HCT116 (cell line): ENCODE measurements at regions not wholly inside any gene's neighbourhood (a gene's known extent, or its start where the extent isn't known, plus 50 kb on each side); places are given as distances from the start of the nearest gene placed in this dataset.

Experiments
- CEBPB ChIP-seq: IDR thresholded peaks from 2 replicates; pipeline ENCODE4 v1.6.1; 2012; ENCODE audit warnings: low read depth
- CTCF ChIP-seq, 3 experiments: fragments of 200-600 bp in 1 of 3; sonication (generic) in 1 of 3; IDR thresholded peaks in 2 of 3; conservative IDR thresholded peaks in 1 of 3; 2 replicates each; pipeline ENCODE4 v1.5.1; 2012 to 2017; ENCODE audit warnings: low read depth in 2 of 3, low read length in 2 of 3, antibody characterized with exemption in 1 of 3, borderline replicate concordance in 1 of 3, control low read depth in 1 of 3, mild to moderate bottlenecking in 1 of 3, mixed read lengths in 1 of 3, mixed run types in 1 of 3, moderate library complexity in 1 of 3; ENCODE audit not compliant: insufficient read depth in 1 of 3
- EZH2 ChIP-seq: fragments of 200-600 bp; sonication (generic); IDR thresholded peaks from 2 replicates; pipeline ENCODE4 v1.6.1; 2017; ENCODE audit warnings: antibody characterized with exemption, mixed run types
- EZH2phosphoT487 ChIP-seq: fragments of 200-600 bp; IDR thresholded peaks from 2 replicates; pipeline ENCODE4 v1.6.1; 2018; ENCODE audit warnings: antibody characterized with exemption, borderline replicate concordance
- FOSL1 ChIP-seq: IDR thresholded peaks from 2 replicates; pipeline ENCODE4 v1.6.1; 2012; ENCODE audit warnings: low read depth
- POLR2AphosphoS5 ChIP-seq: IDR thresholded peaks from 2 replicates; pipeline ENCODE4 v1.6.1; 2011; ENCODE audit warnings: mild to moderate bottlenecking, low read depth, low read length, moderate library complexity
- REST ChIP-seq: IDR thresholded peaks from 2 replicates; pipeline ENCODE4 v1.6.1; 2012; ENCODE audit warnings: low read depth
- SP1 ChIP-seq: IDR thresholded peaks from 2 replicates; pipeline ENCODE4 v1.6.1; 2012; ENCODE audit warnings: low read depth

- TF ChIP-seq EZH2phosphoT487, result no peak
- no peak for TF ChIP-seq CTCF (IDR thresholded peaks at IDR 0.05 in 2 of 3, conservative IDR thresholded peaks at IDR 0.05 in 1 of 3; ENCODE audit: borderline replicate concordance in 1 of 3, insufficient read depth in 1 of 3, low read depth in 2 of 3, low read length in 2 of 3)
- no peak for TF ChIP-seq REST
- no peak for TF ChIP-seq CEBPB
- no peak for TF ChIP-seq FOSL1
- TF ChIP-seq POLR2AphosphoS5, result no peak
- TF ChIP-seq EZH2, result no peak
- no peak for TF ChIP-seq SP1
These were observed 189.2 kb upstream of the SETMAR start for GRCh38 chr3:4113811-4114522.
